Body of pancreas (tissue), 4 donors: ENCODE measurements at regions not wholly inside any gene's neighbourhood (a gene's known extent, or its start where the extent isn't known, plus 50 kb on each side); places are given as distances from the start of the nearest gene placed in this dataset.

ENCODE experiments used
- ATAC-seq: fragments of 150-250 bp; one replicate; pipeline ENCODE4 v1.9.1; 2016
- DNase-seq, 4 donors: peaks; one replicate each; pipeline ENCODE4 v3.0.0-alpha.2; 2019
- H3K27ac ChIP-seq, 4 donors: fragments of 200-600 bp; sonication (generic); 1 replicate in 3 of 4; 2 replicates in 1 of 4; pipeline versions ENCODE4 v1.5.1 to v1.6.1; 2016 to 2019; ENCODE audit warnings: mild to moderate bottlenecking in 1 of 4, mixed read lengths in 1 of 4, moderate library complexity in 1 of 4
- H3K27me3 ChIP-seq, 2 donors: fragments of 200-600 bp; sonication (generic); one replicate each; pipeline ENCODE4 v1.6.0; 2016; ENCODE audit warnings: mild to moderate bottlenecking in 1 of 2
- H3K36me3 ChIP-seq, 2 donors: fragments of 200-600 bp; sonication (generic); replicated peaks in 1 of 2; 2 replicates each; pipeline ENCODE4 v1.5.1; 2016; ENCODE audit warnings: low read depth in 2 of 2; ENCODE audit not compliant: insufficient read depth in 1 of 2
- H3K4me1 ChIP-seq: fragments of 200-600 bp; sonication (generic); one replicate; pipeline ENCODE4 v1.6.0; 2016
- H3K4me3 ChIP-seq, 2 donors: fragments of 200-600 bp; sonication (generic); 1 replicate in 1 of 2; 2 replicates in 1 of 2; pipeline ENCODE4 v1.5.1; 2016 to 2019
- H3K9me3 ChIP-seq, 3 donors: fragments of 200-600 bp; sonication (generic); 1 replicate in 2 of 3; 2 replicates in 1 of 3; pipeline ENCODE4 v1.5.1; 2016
- POLR2A ChIP-seq, 3 donors: fragments of 450-650 bp; IDR thresholded peaks; one replicate each; pipeline ENCODE4 v1.6.1; 2016; ENCODE audit warnings: antibody characterized with exemption in 3 of 3, mild to moderate bottlenecking in 2 of 3
- WGBS, 2 donors: methylation state at CpG; one replicate each; pipeline ENCODE4 v1.1.5; 2017; 5-methylcytosine and 5-hydroxymethylcytosine counted together
- intact Hi-C: fragments of 100-400 bp; cut with DNase I; formaldehyde crosslinking; loops from one replicate; pipeline ENCODE4 v1.15.1; 2023
- TF ChIP-seq, protein P1 (sequence below), 7 experiments: fragments of 450-650 bp in 4 of 7; fragments of 200-600 bp in 3 of 7; sonication (generic) in 3 of 7; IDR thresholded peaks; one replicate each; pipeline ENCODE4 v1.5.1; 2016 to 2019; ENCODE audit warnings: antibody characterized with exemption in 7 of 7

- no peak for DNase-seq
- no peak for ATAC-seq
- H3K9me3 ChIP-seq, result no peaks in the 10 kb centered on the region
- no peaks in the 10 kb centered on the region for H3K36me3 ChIP-seq
- intact Hi-C loops, result no loop called here
- WGBS, 2 donors, result 72 to 80% methylated on average over 4 of the region's 4 CpGs
- H3K4me1 ChIP-seq, result peaks cover 23% of the 10 kb centered on the region
- H3K4me3 ChIP-seq, result no peak overlapping the region
- no peak overlapping the region for H3K27ac ChIP-seq
- TF ChIP-seq POLR2A (IDR thresholded peaks at IDR 0.05), result no peak
- TF ChIP-seq, protein P1, sequence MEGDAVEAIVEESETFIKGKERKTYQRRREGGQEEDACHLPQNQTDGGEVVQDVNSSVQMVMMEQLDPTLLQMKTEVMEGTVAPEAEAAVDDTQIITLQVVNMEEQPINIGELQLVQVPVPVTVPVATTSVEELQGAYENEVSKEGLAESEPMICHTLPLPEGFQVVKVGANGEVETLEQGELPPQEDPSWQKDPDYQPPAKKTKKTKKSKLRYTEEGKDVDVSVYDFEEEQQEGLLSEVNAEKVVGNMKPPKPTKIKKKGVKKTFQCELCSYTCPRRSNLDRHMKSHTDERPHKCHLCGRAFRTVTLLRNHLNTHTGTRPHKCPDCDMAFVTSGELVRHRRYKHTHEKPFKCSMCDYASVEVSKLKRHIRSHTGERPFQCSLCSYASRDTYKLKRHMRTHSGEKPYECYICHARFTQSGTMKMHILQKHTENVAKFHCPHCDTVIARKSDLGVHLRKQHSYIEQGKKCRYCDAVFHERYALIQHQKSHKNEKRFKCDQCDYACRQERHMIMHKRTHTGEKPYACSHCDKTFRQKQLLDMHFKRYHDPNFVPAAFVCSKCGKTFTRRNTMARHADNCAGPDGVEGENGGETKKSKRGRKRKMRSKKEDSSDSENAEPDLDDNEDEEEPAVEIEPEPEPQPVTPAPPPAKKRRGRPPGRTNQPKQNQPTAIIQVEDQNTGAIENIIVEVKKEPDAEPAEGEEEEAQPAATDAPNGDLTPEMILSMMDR (IDR thresholded peaks at IDR 0.05), result no peak
- H3K27me3 ChIP-seq, result no peaks in the 10 kb centered on the region
These were observed 808.6 kb downstream of the USP25 start for GRCh38 chr21:16538405-16538804.

DNA sequence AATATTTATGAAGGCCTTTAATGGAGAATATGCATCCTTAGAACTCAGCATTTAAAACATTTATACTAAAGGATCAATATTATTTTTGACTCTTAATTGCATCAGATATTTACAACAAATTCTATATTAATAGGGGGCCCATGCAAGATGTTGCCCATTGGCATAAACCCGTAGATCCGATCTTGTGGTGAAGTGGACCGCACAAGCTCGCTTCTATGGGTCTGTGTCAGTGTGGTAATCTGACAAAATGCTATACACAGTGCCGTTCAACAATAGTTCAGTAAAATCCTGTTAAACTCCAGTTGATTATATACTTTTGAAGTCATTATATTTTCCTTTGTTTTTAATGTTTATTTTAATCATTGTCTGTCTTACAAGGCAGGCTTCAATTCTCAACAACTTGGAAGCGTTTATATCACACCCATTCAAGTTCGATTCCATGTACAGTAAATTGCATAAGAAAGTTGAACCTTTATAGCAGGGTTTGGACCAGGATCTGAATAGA lies 809.2 kb downstream of the USP25 start:
- intact Hi-C loops, result no loop called here
- H3K4me1 ChIP-seq, result peaks cover 20% of the 10 kb centered on the region
- H3K36me3 ChIP-seq, result no peaks in the 10 kb centered on the region
- H3K27me3 ChIP-seq, result no peaks in the 10 kb centered on the region
- no peak overlapping the region for H3K4me3 ChIP-seq
- H3K27ac ChIP-seq, result no peak overlapping the region
- DNase-seq (no peak), ATAC-seq (no peak)
- TF ChIP-seq, protein P1 (IDR thresholded peaks at IDR 0.05), result no peak
- no peak for TF ChIP-seq POLR2A (IDR thresholded peaks at IDR 0.05)
- WGBS, 2 donors, result 92 to 93% methylated on average over 7 of the region's 7 CpGs
- H3K9me3 ChIP-seq, result no peaks in the 10 kb centered on the region

- Histone ChIP-seq H3K27ac (no peak overlapping the region), H3K36me3 (no peaks in the 10 kb centered on the region), H3K4me3 (no peak overlapping the region), H3K4me1 (peaks cover 6% of the 10 kb centered on the region), H3K9me3 (no peaks in the 10 kb centered on the region), H3K27me3 (no peaks in the 10 kb centered on the region)
- WGBS, 2 donors, result 67 to 70% methylated on average over 3 of the region's 3 CpGs
- DNase-seq (no peak), ATAC-seq (no peak)
- TF ChIP-seq, protein P1 (IDR thresholded peaks at IDR 0.05), result no peak
- TF ChIP-seq POLR2A (IDR thresholded peaks at IDR 0.05), result no peak
- intact Hi-C loops, result no loop called here
These were observed 811.4 kb downstream of the USP25 start for GRCh38 chr21:16540966-16541727.

- WGBS, 2 donors, result 82 to 88% methylated on average over 4 of the region's 4 CpGs
- no peak for DNase-seq
- Histone ChIP-seq H3K27me3 (no peaks in the 10 kb centered on the region), H3K27ac (no peak overlapping the region), H3K9me3 (no peaks in the 10 kb centered on the region), H3K4me3 (no peak overlapping the region), H3K36me3 (no peaks in the 10 kb centered on the region), H3K4me1 (no peaks in the 10 kb centered on the region)
- no peak for TF ChIP-seq POLR2A (IDR thresholded peaks at IDR 0.05)
- TF ChIP-seq, protein P1 (IDR thresholded peaks at IDR 0.05), result no peak
- intact Hi-C loops, result no loop called here
- no peak for ATAC-seq
These were observed 820.3 kb downstream of the USP25 start for GRCh38 chr21:16550118-16550517.
